Embryonic facial prominence (tissue), 1 donor: ENCODE measurements at regions not wholly inside any gene's neighbourhood (a gene's known extent, or its start where the extent isn't known, plus 50 kb on each side); places are given as distances from the start of the nearest gene placed in this dataset.

Experiments used
- DNase-seq: peaks from one replicate; pipeline ENCODE4 v3.0.0-alpha.2; 2016; ENCODE audit errors: extremely low spot score

GRCh38 chr6:3999800-4000661 lies 78.9 kb downstream of the FAM217A start:
- DNase-seq = no peak

GRCh38 chr6:4004249-4004648 lies 74.7 kb downstream of the FAM217A start:
- DNase-seq = no peak

- peak; percentile 81 for DNase-seq
Measured at GRCh38 chr6:4008324-4009047, 70.5 kb downstream of the FAM217A start.

GRCh38 chr6:4009486-4009885 lies 69.5 kb downstream of the FAM217A start:
- DNase-seq = no peak

GRCh38 chr6:4010048-4010447 lies 68.9 kb downstream of the FAM217A start:
- no peak for DNase-seq

GRCh38 chr6:4010689-4011090 lies 68.2 kb downstream of the FAM217A start:
- DNase-seq = no peak

GRCh38 chr6:4012826-4013225 lies 66.1 kb downstream of the FAM217A start:
- no peak for DNase-seq

- no peak for DNase-seq
Measured at GRCh38 chr6:4017058-4017739, 61.7 kb downstream of the FAM217A start.

- peak; percentile 38 for DNase-seq
Measured at GRCh38 chr6:4017834-4018170, 61.1 kb downstream of the FAM217A start.

GRCh38 chr6:4018171-4018923 lies 60.6 kb downstream of the FAM217A start:
- DNase-seq = peak; percentile 90
